Keratinocyte (primary cell): ENCODE measurements at regions not wholly inside any gene's neighbourhood (a gene's known extent, or its start where the extent isn't known, plus 50 kb on each side); places are given as distances from the start of the nearest gene placed in this dataset.

Experiments
- DNase-seq: peaks from one replicate; pipeline ENCODE4 v3.0.0-alpha.2; 2011; ENCODE audit warnings: low read depth, missing footprints, low spot score
- FAIRE-seq: peaks from 2 replicates; lab custom pipeline; 2011; peaks lifted over from hg19 to GRCh38; lab: Jason Lieb, UNC
- H2AFZ ChIP-seq: 2 replicates; pipeline ENCODE4 v1.6.0; 2012; ENCODE audit warnings: low read length, control low read depth, inconsistent platforms; ENCODE audit not compliant: control insufficient read depth
- H3K27ac ChIP-seq: 2 replicates; pipeline ENCODE4 v1.5.1; 2011; ENCODE audit warnings: low read length; ENCODE audit not compliant: control insufficient read depth, insufficient read depth
- H3K27me3 ChIP-seq: 3 replicates; pipeline ENCODE4 v1.6.0; 2011; ENCODE audit warnings: low read length; ENCODE audit not compliant: control insufficient read depth, insufficient read depth; ENCODE audit errors: extremely low read depth
- H3K36me3 ChIP-seq, 2 experiments: 2 replicates in 1 of 2; 3 replicates in 1 of 2; pipeline ENCODE4 v1.5.1; 2011; ENCODE audit warnings: low read length in 2 of 2, mild to moderate bottlenecking in 1 of 2; ENCODE audit not compliant: control insufficient read depth in 2 of 2, insufficient read depth in 2 of 2; ENCODE audit errors: extremely low read depth in 1 of 2
- H3K4me1 ChIP-seq: 3 replicates; pipeline ENCODE4 v1.5.1; 2011; ENCODE audit warnings: low read length; ENCODE audit not compliant: control insufficient read depth, insufficient read depth; ENCODE audit errors: extremely low read depth
- H3K4me2 ChIP-seq: 3 replicates; pipeline ENCODE4 v1.6.0; 2011; ENCODE audit warnings: low read depth, low read length; ENCODE audit not compliant: control insufficient read depth, insufficient read depth; ENCODE audit errors: extremely low read depth
- H3K4me3 ChIP-seq, 3 experiments: fragments of 200-600 bp in 1 of 3; sonication (generic) in 1 of 3; 2 replicates in 2 of 3; 3 replicates in 1 of 3; pipeline ENCODE4 v1.5.1; 2011 to 2016; ENCODE audit warnings: low read length in 3 of 3, mild to moderate bottlenecking in 3 of 3, control low read depth in 2 of 3, inconsistent platforms in 1 of 3, low read depth in 1 of 3, mixed read lengths in 1 of 3, mixed run types in 1 of 3, moderate library complexity in 1 of 3; ENCODE audit not compliant: control insufficient read depth in 2 of 3, insufficient read depth in 2 of 3; ENCODE audit errors: extremely low read depth in 1 of 3
- H3K79me2 ChIP-seq: 2 replicates; pipeline ENCODE4 v1.6.0; 2012; ENCODE audit warnings: low read length; ENCODE audit not compliant: control insufficient read depth, insufficient read depth
- H3K9ac ChIP-seq: 3 replicates; pipeline ENCODE4 v1.6.0; 2011; ENCODE audit warnings: low read length; ENCODE audit not compliant: control insufficient read depth, insufficient read depth; ENCODE audit errors: extremely low read depth
- H3K9me1 ChIP-seq: 3 replicates; pipeline ENCODE4 v1.6.0; 2011; ENCODE audit warnings: low read length; ENCODE audit not compliant: control insufficient read depth, insufficient read depth; ENCODE audit errors: extremely low read depth
- H3K9me3 ChIP-seq: 2 replicates; pipeline ENCODE4 v1.5.1; 2012; ENCODE audit warnings: low read depth, low read length; ENCODE audit not compliant: control insufficient read depth
- H4K20me1 ChIP-seq: 3 replicates; pipeline ENCODE4 v1.6.0; 2011; ENCODE audit warnings: low read length; ENCODE audit not compliant: control insufficient read depth, insufficient read depth; ENCODE audit errors: extremely low read depth
- EZH2 ChIP-seq: IDR thresholded peaks from one replicate; pipeline ENCODE4 v1.6.1; 2012; ENCODE audit warnings: inconsistent platforms, mild to moderate bottlenecking, low read length, moderate library complexity
- dilution Hi-C: fragments of 300-500 bp; cut with MboI; formaldehyde crosslinking; loops from one replicate; pipeline ENCODE4 v1.7.0; 2020; ENCODE audit warnings: low sequenced_read_pairs; ENCODE audit not compliant: extremely low pct_ligation_motif_present
- TF ChIP-seq, protein P1 (sequence below), 3 experiments: IDR thresholded peaks in 1 of 3; conservative IDR thresholded peaks in 1 of 3; optimal IDR thresholded peaks in 1 of 3; 2 replicates in 2 of 3; 3 replicates in 1 of 3; pipeline versions ENCODE3 to v1.5.1; 2011; ENCODE audit warnings: low read length in 3 of 3, mild to moderate bottlenecking in 3 of 3, moderate library complexity in 2 of 3, control low read depth in 1 of 3, inconsistent platforms in 1 of 3; ENCODE audit not compliant: insufficient read depth in 2 of 3; ENCODE audit errors: extremely low read depth in 1 of 3

- no peaks in the 10 kb centered on the region for H3K27me3 ChIP-seq
- FAIRE-seq = no peak
- no peaks in the 10 kb centered on the region for H3K79me2 ChIP-seq
- DNase-seq = no peak
- dilution Hi-C loops = no loop called here
- no peaks in the 10 kb centered on the region for H3K36me3 ChIP-seq
- no peak overlapping the region for H3K27ac ChIP-seq
- no peaks in the 10 kb centered on the region for H4K20me1 ChIP-seq
- no peak overlapping the region for H3K4me2 ChIP-seq
- no peak overlapping the region for H3K9ac ChIP-seq
- peaks cover under 1% of the 10 kb centered on the region for H3K4me1 ChIP-seq
- peak overlapping the region; percentile 24 for H2AFZ ChIP-seq
- TF ChIP-seq EZH2 = no peak
- TF ChIP-seq, protein P1, sequence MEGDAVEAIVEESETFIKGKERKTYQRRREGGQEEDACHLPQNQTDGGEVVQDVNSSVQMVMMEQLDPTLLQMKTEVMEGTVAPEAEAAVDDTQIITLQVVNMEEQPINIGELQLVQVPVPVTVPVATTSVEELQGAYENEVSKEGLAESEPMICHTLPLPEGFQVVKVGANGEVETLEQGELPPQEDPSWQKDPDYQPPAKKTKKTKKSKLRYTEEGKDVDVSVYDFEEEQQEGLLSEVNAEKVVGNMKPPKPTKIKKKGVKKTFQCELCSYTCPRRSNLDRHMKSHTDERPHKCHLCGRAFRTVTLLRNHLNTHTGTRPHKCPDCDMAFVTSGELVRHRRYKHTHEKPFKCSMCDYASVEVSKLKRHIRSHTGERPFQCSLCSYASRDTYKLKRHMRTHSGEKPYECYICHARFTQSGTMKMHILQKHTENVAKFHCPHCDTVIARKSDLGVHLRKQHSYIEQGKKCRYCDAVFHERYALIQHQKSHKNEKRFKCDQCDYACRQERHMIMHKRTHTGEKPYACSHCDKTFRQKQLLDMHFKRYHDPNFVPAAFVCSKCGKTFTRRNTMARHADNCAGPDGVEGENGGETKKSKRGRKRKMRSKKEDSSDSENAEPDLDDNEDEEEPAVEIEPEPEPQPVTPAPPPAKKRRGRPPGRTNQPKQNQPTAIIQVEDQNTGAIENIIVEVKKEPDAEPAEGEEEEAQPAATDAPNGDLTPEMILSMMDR (optimal IDR thresholded peaks at IDR 0.05 in 1 of 3, IDR thresholded peaks at IDR 0.05 in 1 of 3, conservative IDR thresholded peaks at IDR 0.05 in 1 of 3; ENCODE audit: extremely low read depth in 1 of 3, insufficient read depth in 2 of 3, low read length in 3 of 3) = no peak
- H3K4me3 ChIP-seq = no peak overlapping the region
- H3K9me1 ChIP-seq = no peaks in the 10 kb centered on the region
- no peaks in the 10 kb centered on the region for H3K9me3 ChIP-seq
Measured at GRCh38 chr21:31530897-31531705, 128.4 kb upstream of the SOD1 start.

DNA sequence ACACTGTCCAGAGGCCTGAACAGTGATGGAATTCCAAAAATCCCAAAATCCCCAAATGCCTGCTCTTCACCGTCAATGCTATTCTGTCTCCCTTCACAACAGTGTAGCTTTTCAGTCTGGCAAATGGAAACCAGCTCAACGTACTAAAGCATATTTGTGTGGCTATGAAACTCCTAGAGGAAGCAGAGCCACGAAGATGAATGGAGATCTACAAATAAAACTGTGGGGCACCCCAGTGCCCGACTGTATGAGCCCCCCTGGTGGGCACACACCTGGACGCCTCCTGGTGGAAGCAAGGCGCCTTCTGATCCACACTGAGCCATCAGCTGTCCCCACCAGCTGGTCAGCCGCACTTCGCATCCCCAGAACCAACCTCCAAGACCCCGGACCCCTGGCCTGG, 129.1 kb upstream of the SOD1 start:
- Histone ChIP-seq H3K36me3 (no peaks in the 10 kb centered on the region), H3K27ac (no peak overlapping the region), H3K9me1 (no peaks in the 10 kb centered on the region), H3K4me2 (no peak overlapping the region), H3K27me3 (no peaks in the 10 kb centered on the region), H3K4me1 (peaks cover 2% of the 10 kb centered on the region), H3K9ac (no peak overlapping the region), H2AFZ (no peak overlapping the region), H3K4me3 (no peak overlapping the region), H3K79me2 (no peaks in the 10 kb centered on the region), H3K9me3 (no peaks in the 10 kb centered on the region), H4K20me1 (no peaks in the 10 kb centered on the region)
- FAIRE-seq (no peak), DNase-seq (no peak)
- TF ChIP-seq EZH2 = no peak
- TF ChIP-seq, protein P1 (optimal IDR thresholded peaks at IDR 0.05 in 1 of 3, IDR thresholded peaks at IDR 0.05 in 1 of 3, conservative IDR thresholded peaks at IDR 0.05 in 1 of 3; ENCODE audit: extremely low read depth in 1 of 3, insufficient read depth in 2 of 3, low read length in 3 of 3) = no peak
- dilution Hi-C loops = no loop called here
